NOMO-1 (cell line): ENCODE measurements at regions not wholly inside any gene's neighbourhood (a gene's known extent, or its start where the extent isn't known, plus 50 kb on each side); places are given as distances from the start of the nearest gene placed in this dataset.
"Not testable (repeated sequence)": the region's sequence is repeated elsewhere in the genome, so short reads cannot be mapped to it uniquely, and the experiment has no call there.

Source experiments
- DNase-seq, 2 experiments: peaks; one replicate each; lab custom pipeline; 2025; ENCODE audit not compliant: unreplicated experiment in 2 of 2; lab: John Stamatoyannopoulos, UW

DNA sequence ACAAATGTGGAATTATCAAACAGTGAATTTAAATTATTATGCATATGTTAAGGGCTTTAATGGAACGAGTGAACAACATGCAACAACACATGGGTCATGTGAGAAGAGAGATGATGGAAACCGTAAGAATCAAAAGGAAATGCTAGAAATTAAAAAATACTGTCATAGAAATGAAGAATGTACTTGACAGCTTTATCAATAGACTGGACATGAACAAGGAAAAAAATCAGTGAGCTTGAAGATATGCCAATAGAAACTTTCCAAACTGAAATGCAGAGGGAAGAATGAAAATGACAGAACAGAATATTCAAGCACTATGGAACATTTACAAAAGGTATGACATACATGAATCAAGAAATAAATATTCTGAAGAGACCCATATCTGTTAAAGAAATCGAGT is 117.7 kb upstream of the KCNJ3 start:
- no peak for DNase-seq

DNA sequence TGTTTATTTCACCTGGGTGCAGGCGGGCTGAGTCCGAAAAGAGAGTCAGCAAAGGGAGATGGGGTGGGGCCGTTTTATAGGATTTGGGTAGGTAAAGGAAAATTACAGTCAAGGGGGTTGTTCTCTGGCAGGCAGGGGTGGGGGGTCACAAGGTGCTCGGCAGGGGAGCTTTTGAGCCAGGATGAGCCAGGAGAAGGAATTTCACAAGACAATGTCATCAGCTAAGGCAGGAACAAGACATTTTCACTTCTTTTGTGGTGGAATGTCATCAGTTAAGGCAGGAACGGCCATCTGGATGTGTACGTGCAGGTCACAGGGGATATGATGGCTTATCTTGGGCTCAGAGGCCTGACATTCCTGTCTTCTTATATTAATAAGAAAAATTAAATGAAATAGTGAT is 115.8 kb upstream of the KCNJ3 start:
- DNase-seq = not testable (repeated sequence)

DNA sequence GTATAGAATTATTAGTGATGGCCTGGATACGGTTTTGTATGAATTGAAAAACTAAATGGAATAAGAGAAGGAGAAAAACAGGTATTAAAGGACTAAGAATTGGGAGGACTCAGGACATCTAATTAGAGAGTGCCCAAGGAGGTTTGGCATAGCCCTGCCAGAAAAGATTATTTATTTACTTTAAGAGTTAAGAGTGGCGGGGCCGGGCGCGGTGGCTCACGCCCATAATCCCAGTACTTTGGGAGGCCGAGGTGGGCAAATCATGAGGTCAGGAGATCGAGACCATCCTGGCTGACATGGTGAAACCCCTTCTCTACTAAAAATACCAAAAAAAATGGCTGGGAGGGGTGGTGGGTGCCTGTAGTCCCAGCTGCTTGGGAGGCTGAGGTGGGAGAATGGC is 115.2 kb upstream of the KCNJ3 start:
- not testable (repeated sequence) for DNase-seq

DNA sequence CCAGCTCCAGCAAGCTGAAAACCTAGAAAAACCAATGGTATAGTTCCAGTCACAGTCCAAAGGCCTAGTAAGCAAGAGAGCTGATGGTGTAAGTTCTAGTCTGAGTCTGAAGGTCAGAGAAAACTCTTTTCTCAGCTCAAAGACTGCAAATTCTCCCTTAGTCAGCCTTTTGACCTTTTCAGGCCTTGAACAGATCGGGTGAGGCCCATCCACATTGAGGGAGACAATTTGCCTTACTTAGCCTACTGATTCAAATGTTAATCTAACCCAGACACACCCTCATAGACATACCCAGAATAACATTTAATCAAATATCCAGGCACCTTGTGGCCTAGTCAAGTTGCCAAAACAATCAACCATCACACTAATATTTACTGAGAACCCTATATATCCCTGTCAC is 110.8 kb upstream of the KCNJ3 start:
- no peak for DNase-seq

DNA sequence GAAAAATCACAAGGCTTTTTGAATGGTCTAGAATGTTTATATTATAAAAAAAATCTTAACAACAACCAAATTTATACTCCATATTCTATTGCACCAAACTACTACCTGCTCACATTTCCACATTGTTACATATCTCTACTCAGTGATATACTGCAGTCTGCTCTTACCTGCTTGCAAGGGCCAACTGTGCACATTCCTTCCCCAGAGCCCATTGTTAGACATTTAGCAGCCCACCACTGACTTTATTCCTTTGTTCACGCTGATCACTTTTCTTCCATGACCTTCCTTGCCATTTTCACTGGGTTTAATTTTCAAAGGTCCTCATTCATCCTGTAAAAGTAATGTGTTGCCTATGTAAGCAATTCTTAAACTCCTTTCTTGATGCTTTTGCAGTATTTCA is 109.7 kb upstream of the KCNJ3 start:
- no peak for DNase-seq

DNA sequence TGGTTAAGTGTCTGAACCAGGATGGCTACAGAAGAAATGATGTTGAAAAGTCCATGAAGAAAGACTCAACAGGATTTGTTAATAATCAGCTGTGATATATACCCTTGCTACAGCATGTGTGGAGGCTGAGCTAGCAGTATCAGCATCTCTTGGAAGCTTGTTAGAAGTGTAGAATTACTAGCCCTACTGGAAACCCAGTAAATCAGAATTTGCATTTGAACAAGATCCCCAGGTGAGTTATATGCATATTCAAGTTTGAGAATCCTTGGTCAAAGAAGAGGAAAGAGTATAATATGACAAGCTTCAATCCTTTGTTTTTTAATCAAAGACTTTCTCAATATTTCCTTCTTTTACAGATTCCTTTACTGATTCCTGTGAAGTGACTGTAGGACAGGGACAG is 109.0 kb upstream of the KCNJ3 start:
- no peak for DNase-seq

DNA sequence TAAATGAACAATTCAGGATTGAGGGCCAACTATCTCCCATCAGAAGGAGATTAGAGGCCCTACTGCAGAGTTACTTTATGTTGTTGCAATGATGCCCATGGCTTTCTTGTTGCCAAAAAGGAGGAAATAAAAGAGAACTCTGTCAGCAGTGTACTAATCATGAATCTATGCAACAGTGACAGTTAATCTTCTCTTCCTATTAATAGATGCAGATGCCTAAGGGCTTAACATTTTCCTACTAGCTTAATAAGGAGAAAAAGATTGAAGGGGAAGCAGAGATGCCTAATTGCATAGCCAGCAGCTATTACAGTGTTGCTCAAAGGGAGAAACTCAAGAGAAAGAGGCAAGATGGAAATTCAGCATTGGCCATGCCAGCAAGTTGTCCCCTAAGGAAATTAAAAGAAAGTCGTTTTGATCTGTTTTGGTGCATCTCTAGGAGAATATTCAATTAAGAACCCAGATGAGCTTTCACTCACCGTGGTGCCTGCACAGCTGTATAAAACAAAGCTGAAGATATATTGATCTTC is 107.1 kb upstream of the KCNJ3 start:
- no peak for DNase-seq

DNA sequence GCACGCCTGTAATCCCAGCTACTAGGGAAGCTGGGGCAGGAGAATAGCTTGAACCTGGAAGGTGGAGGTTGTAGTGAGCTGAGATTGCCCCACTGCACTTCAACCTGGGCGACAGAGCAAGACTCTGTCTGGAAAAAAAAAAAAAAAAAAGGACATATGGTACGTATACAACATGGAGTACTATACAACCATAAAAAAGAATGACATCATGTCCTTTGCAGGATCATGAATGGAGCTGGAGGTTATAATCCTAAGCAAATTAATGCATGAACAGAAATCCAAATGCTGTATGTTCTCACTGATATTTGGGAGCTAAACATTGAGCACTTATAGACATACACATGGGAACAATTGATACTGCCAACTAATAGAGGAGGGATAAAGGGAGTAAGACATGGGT is 99.3 kb upstream of the KCNJ3 start:
- DNase-seq = no peak

DNA sequence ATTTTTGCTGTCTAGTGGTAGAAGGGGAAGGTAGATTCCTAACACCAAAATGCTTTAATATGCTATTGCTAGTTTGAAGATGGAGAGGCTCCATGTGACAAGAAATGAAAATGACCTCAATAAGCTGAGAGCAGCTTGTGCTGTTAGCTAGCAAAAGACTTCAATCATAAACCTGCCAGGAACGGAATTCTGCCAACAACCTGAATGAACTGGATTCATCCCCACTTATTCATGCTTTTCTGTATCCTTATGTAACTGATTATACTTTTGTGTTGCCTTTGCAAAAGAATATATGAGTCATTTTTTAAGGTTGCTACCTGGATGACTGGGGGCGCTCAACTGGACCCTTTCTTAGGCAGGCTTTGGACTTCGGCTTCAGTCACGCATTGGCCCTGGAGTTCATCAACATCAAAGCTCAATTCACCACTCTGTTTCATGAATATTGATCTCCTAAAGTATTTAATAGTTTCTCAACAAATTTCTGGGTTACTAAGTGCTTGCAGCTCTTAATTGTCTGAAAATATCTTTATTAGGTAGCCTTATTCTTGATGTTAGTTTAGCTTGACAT is 97.5 kb upstream of the KCNJ3 start:
- DNase-seq = no peak

DNA sequence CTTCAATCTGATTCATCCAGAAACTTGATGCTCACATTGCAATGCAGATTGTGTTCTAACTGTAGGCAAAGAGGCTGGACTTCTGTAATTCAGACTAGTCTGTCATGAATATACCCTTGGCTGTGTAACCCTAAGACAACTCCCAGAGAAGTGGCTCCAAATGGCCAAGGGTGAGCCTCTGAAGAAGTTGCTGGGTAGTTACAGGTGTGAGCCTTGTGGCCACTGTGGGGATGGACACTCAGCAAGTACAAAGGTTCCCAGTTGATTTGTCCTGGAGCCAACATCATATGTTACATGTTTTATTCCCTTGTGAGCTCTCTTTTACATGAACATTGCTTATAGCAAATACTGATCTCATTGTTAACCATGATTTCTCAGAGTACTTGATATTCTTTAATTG is 94.8 kb upstream of the KCNJ3 start:
- no peak for DNase-seq

DNA sequence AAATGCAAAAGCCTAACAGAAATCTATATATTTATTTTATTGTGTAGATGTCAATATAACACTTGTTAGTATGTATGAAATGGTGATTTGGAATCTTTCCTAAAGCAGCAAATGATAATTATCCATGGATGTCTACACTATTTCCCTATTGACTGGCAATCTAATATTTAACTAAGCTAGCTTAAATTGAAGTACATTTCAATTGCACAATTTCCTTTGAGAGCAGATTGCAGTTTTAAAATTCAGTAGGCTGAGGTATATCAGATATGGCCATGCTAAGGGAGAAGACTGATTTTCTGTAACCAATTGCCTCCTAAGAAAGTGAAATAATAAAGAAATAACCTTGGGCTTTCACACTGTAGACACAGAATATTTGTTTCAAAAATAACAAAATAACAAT is 90.1 kb upstream of the KCNJ3 start:
- no peak for DNase-seq

DNA sequence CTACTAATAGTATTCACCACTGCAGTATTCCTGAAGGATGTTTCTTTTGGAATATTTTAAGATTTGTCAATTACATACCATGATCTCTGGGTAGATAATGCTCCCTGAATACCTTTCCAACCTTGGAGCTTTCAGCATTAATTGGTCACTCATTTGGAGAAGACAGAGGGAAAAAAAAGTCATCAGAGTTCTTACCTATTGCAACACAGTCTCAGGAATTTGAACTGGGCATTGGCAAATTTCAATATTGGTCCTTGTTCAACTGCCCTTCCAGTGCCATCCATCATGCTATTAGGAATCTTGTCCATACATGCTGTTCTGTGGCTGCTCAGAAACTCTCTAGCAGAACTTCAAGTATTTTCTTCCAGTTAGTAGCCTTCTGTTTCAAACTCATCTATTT is 83.6 kb upstream of the KCNJ3 start:
- no peak for DNase-seq

DNA sequence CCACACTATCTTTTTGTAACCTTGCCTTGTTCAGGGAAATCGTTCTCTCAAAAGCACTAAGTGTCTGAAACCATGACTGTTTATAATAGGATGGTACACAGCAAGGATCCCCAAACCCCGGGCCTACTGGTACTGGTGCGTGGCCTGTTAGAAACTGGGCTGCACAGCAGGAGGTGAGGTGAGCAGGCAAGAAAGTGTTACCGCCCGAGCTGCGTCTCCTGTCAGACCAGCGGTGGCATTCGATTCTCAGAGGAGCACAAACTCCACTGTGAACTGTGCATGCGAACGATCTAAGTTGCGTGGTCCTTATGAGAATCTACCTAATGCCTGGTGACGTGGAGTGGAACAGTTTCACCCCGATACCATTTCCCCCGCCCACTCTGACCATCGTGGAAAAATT is 81.8 kb upstream of the KCNJ3 start:
- DNase-seq = no peak

DNA sequence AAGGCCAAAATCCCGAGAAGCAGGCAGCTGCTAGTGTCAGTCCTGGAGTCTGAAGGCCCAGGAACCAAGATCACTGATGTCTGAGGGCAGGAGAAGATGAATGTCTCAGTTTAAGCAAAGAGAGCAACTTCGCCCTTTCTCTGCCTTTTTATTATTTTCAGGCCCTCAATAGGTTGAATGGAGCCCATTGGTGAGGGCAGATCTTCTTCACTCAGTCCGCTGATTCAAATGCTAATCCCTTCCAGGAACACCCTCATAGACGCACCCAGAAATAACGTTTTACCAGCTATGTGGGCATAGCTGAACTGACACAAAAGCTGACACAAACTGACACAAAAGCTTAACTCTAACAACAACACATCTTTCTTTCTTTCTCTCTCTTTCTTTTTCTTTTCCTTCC is 78.0 kb upstream of the KCNJ3 start:
- no peak for DNase-seq

DNA sequence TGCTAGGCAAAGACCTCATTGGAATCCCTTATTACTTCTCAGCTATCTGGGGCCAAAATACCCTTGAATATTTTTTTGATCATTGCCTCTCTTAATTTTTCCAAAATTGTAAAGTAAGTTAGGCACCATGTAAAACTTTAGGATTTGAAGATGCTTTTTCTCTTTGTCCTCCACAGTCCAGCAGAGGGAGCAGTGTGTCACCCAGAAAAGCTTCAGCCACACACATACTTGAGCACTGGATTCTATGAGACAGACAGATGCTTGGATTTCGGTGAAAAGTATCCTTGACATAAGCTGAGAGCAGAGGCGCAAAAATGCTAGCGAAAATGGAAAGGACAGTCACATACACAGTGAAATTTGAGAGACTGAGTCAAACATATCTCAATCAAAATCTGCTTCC is 74.7 kb upstream of the KCNJ3 start:
- peak in 1 of 2 experiments; percentile 21 for DNase-seq

DNA sequence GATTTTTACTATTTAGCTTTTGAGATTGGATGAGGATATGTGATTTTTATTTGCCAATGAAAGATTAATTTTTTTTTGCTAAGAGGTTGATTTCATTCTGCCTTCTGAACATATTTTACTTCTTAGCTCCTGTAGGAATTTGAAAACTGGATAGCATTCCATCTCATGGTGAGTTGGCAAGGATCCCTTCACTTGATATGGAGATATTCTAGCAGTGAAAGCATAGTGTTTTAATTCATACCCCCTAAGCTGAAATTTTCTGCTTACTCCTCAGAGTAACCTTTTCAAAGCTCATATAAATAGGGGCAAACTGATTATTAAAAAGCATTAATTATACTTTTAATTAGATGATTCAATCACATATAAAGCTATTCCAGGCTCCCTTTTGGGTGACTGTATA is 61.0 kb upstream of the KCNJ3 start:
- no peak for DNase-seq

DNA sequence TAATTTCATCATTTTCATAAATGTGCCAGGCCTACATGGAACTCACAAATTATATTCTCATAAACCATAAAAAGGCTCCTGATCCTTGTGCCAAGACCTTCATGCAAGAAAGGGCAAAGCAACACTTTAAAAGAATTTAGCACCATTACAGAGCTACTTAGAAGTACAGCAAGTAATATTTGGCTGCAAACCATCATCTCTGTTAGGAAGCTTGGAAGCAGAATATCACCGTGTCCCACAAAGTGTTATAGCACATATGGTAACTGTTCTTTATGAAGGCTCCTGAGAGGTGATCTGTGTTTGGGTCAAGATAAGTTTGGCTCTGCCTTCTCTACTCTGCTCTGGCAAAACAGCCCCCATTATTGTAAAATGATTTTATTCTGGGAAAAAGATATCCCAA is 59.7 kb upstream of the KCNJ3 start:
- DNase-seq = no peak

DNA sequence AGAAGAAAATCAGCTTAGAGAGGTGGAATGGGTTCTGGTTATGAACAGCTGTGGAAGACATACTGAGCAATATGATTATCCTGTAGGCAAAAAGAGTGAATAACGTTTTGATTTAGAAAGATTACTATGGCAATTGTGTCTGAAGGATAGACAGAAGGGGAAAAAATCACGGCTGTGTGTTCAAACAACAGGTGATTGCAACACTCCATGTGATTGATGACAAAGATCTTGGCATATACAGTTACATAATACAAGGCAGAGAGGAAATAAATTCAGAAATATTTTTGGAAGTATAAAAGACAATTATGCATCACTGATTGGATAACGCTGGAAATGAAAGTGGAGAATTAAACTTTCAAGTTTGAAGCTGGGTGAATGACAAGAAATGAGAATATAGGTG is 58.5 kb upstream of the KCNJ3 start:
- DNase-seq = no peak
